BLaER1 treated with 17β-estradiol and CSF1 and Interleukin-3, amounts not matched to agents 10 nM and 100 nM (cell line): ENCODE measurements at regions not wholly inside any gene's neighbourhood (a gene's known extent, or its start where the extent isn't known, plus 50 kb on each side); places are given as distances from the start of the nearest gene placed in this dataset.

Source experiments
- H3K27ac ChIP-seq, 11 experiments: shearing (Covaris generic); formaldehyde crosslinking; 2 replicates each; pipeline ENCODE4 v1.8.1; 2022
- H3K27me3 ChIP-seq, 11 experiments: shearing (Covaris generic); formaldehyde crosslinking; 2 replicates each; pipeline ENCODE4 v1.8.1; 2022
- H3K36me3 ChIP-seq, 11 experiments: shearing (Covaris generic); formaldehyde crosslinking; 2 replicates each; pipeline ENCODE4 v1.8.1; 2022
- H3K4me1 ChIP-seq, 10 experiments: shearing (Covaris generic); formaldehyde crosslinking; 2 replicates each; pipeline ENCODE4 v1.8.1; 2022
- H3K4me2 ChIP-seq, 11 experiments: shearing (Covaris generic); formaldehyde crosslinking; 2 replicates each; pipeline ENCODE4 v1.8.1; 2022
- H3K4me3 ChIP-seq, 10 experiments: shearing (Covaris generic); formaldehyde crosslinking; 2 replicates each; pipeline ENCODE4 v1.8.1; 2022
- H3K9ac ChIP-seq, 11 experiments: shearing (Covaris generic); formaldehyde crosslinking; 2 replicates each; pipeline ENCODE4 v1.8.1; 2022
- H3K9me3 ChIP-seq, 11 experiments: shearing (Covaris generic); formaldehyde crosslinking; replicated peaks in 1 of 11; 2 replicates each; pipeline ENCODE4 v1.8.1; 2022
- H4K20me1 ChIP-seq, 11 experiments: shearing (Covaris generic); formaldehyde crosslinking; 2 replicates each; pipeline ENCODE4 v1.8.1; 2022
- Cebpa-rat ChIP-seq, 11 experiments: shearing (Covaris generic); IDR thresholded peaks; 2 replicates each; pipeline ENCODE4 v1.8.1; 2022

- Histone ChIP-seq H3K4me2 (no peak overlapping the region), H3K4me1 (no peaks in the 10 kb centered on the region)
- TF ChIP-seq Cebpa-rat (IDR thresholded peaks at IDR 0.05) = no peak
These were observed 328.4 kb upstream of the MAP2 start for GRCh38 chr2:209095432-209095831.

GRCh38 chr2:209097168-209097567, 326.7 kb upstream of the MAP2 start:
- H3K4me2 ChIP-seq = no peak overlapping the region
- no peaks in the 10 kb centered on the region for H3K27me3 ChIP-seq
- H3K9me3 ChIP-seq = no peaks in the 10 kb centered on the region
- H3K4me1 ChIP-seq = no peaks in the 10 kb centered on the region
- H3K4me3 ChIP-seq = no peak overlapping the region
- H3K27ac ChIP-seq = no peak overlapping the region
- TF ChIP-seq Cebpa-rat (IDR thresholded peaks at IDR 0.05) = no peak
- no peak overlapping the region for H3K9ac ChIP-seq
- no peaks in the 10 kb centered on the region for H3K36me3 ChIP-seq
- no peaks in the 10 kb centered on the region for H4K20me1 ChIP-seq

More at GRCh38 chr2:209095432-209095831, 328.4 kb upstream of the MAP2 start:
- H3K4me3 ChIP-seq = no peak overlapping the region
- no peaks in the 10 kb centered on the region for H4K20me1 ChIP-seq
- H3K9me3 ChIP-seq = no peaks in the 10 kb centered on the region
- H3K9ac ChIP-seq = no peak overlapping the region
- H3K36me3 ChIP-seq = no peaks in the 10 kb centered on the region
- H3K27me3 ChIP-seq = no peaks in the 10 kb centered on the region
- H3K27ac ChIP-seq = no peak overlapping the region

GRCh38 chr2:209102319-209102718, 321.5 kb upstream of the MAP2 start:
- Histone ChIP-seq H4K20me1 (no peaks in the 10 kb centered on the region), H3K9ac (no peak overlapping the region)
- no peak for TF ChIP-seq Cebpa-rat (IDR thresholded peaks at IDR 0.05)

GRCh38 chr2:209113026-209113425, 310.8 kb upstream of the MAP2 start:
- Histone ChIP-seq H3K4me2 (no peak overlapping the region), H4K20me1 (no peaks in the 10 kb centered on the region), H3K36me3 (no peaks in the 10 kb centered on the region), H3K9ac (no peak overlapping the region), H3K27me3 (no peaks in the 10 kb centered on the region), H3K27ac (no peak overlapping the region), H3K4me3 (no peak overlapping the region), H3K4me1 (peaks cover 0 to 11% (median 0%) of the 10 kb centered on the region in 10 experiments; a peak in 6 of 20 replicates), H3K9me3 (no peaks in the 10 kb centered on the region)
- TF ChIP-seq Cebpa-rat (IDR thresholded peaks at IDR 0.05) = no peak

More at GRCh38 chr2:209102319-209102718, 321.5 kb upstream of the MAP2 start:
- Histone ChIP-seq H3K27me3 (no peaks in the 10 kb centered on the region), H3K4me1 (no peaks in the 10 kb centered on the region), H3K4me2 (no peak overlapping the region), H3K27ac (no peak overlapping the region), H3K9me3 (no peaks in the 10 kb centered on the region), H3K4me3 (no peak overlapping the region), H3K36me3 (no peaks in the 10 kb centered on the region)

- no peak for TF ChIP-seq Cebpa-rat (IDR thresholded peaks at IDR 0.05)
- H4K20me1 ChIP-seq = no peaks in the 10 kb centered on the region
These were observed 309.1 kb upstream of the MAP2 start for GRCh38 chr2:209114588-209115240.

GRCh38 chr2:209121691-209122090, 302.2 kb upstream of the MAP2 start:
- H3K4me3 ChIP-seq = no peak overlapping the region
- H3K9me3 ChIP-seq = no peaks in the 10 kb centered on the region; a peak in 1 of 22 replicates
- no peaks in the 10 kb centered on the region for H3K27me3 ChIP-seq
- H3K4me2 ChIP-seq = peak overlapping the region in 5 of 11 experiments; percentile 49 to 80 (median 74); a peak in 9 of 22 replicates
- no peaks in the 10 kb centered on the region for H4K20me1 ChIP-seq
- no peaks in the 10 kb centered on the region for H3K36me3 ChIP-seq
- TF ChIP-seq Cebpa-rat (IDR thresholded peaks at IDR 0.05) = no peak
- peak overlapping the region in 3 of 11 experiments; percentile 38 to 62 (median 51); a peak in 5 of 22 replicates for H3K27ac ChIP-seq
- H3K9ac ChIP-seq = no peak overlapping the region
- peaks cover 0 to 30% (median 4%) of the 10 kb centered on the region in 10 experiments; a peak in 11 of 20 replicates for H3K4me1 ChIP-seq

More at GRCh38 chr2:209114588-209115240, 309.1 kb upstream of the MAP2 start:
- H3K4me2 ChIP-seq = peak overlapping the region in 2 of 11 experiments; percentile 43 to 53; a peak in 3 of 22 replicates
- H3K4me3 ChIP-seq = no peak overlapping the region
- no peak overlapping the region; a peak in 1 of 22 replicates for H3K27ac ChIP-seq
- no peaks in the 10 kb centered on the region for H3K36me3 ChIP-seq
- H3K9ac ChIP-seq = no peak overlapping the region
- no peaks in the 10 kb centered on the region for H3K9me3 ChIP-seq
- H3K27me3 ChIP-seq = no peaks in the 10 kb centered on the region
- peaks cover 0 to 11% (median 0%) of the 10 kb centered on the region in 10 experiments; a peak in 6 of 20 replicates for H3K4me1 ChIP-seq

GRCh38 chr2:209125291-209125690, 298.6 kb upstream of the MAP2 start:
- Histone ChIP-seq H3K27ac (no peak overlapping the region), H4K20me1 (no peaks in the 10 kb centered on the region), H3K4me1 (peaks cover 0 to 30% (median 4%) of the 10 kb centered on the region in 10 experiments; a peak in 11 of 20 replicates), H3K9ac (no peak overlapping the region), H3K27me3 (no peaks in the 10 kb centered on the region), H3K4me3 (no peak overlapping the region), H3K36me3 (no peaks in the 10 kb centered on the region), H3K9me3 (no peaks in the 10 kb centered on the region; a peak in 1 of 22 replicates), H3K4me2 (peak overlapping the region in 2 of 11 experiments; percentile 20 to 21; a peak in 2 of 22 replicates)
- no peak for TF ChIP-seq Cebpa-rat (IDR thresholded peaks at IDR 0.05)

- Histone ChIP-seq H3K27ac (no peak overlapping the region), H3K9me3 (peaks cover 0 to 4% (median 0%) of the 10 kb centered on the region in 11 experiments; a peak in 2 of 22 replicates), H3K36me3 (no peaks in the 10 kb centered on the region), H3K27me3 (no peaks in the 10 kb centered on the region), H4K20me1 (no peaks in the 10 kb centered on the region), H3K9ac (no peak overlapping the region), H3K4me3 (no peak overlapping the region), H3K4me2 (peak overlapping the region in 1 of 11 experiments; percentile 27; a peak in 1 of 22 replicates), H3K4me1 (peaks cover 0 to 7% (median 0%) of the 10 kb centered on the region in 10 experiments; a peak in 2 of 20 replicates)
- no peak for TF ChIP-seq Cebpa-rat (IDR thresholded peaks at IDR 0.05)
These were observed 285.8 kb upstream of the MAP2 start for GRCh38 chr2:209138079-209138478.

GRCh38 chr2:209141142-209141541, 282.7 kb upstream of the MAP2 start:
- Histone ChIP-seq H3K4me2 (peak overlapping the region in 4 of 11 experiments; percentile 8 to 30 (median 16); a peak in 4 of 22 replicates), H3K9me3 (peaks cover 0 to 4% (median 0%) of the 10 kb centered on the region in 11 experiments; a peak in 2 of 22 replicates), H3K27ac (no peak overlapping the region), H3K4me1 (peaks cover 0 to 23% (median 10%) of the 10 kb centered on the region in 10 experiments; a peak in 16 of 20 replicates), H3K27me3 (no peaks in the 10 kb centered on the region), H3K9ac (no peak overlapping the region), H4K20me1 (no peaks in the 10 kb centered on the region), H3K36me3 (no peaks in the 10 kb centered on the region), H3K4me3 (no peak overlapping the region)
- no peak for TF ChIP-seq Cebpa-rat (IDR thresholded peaks at IDR 0.05)
